Endothelial cell of umbilical vein (primary cell): ENCODE measurements at regions not wholly inside any gene's neighbourhood (a gene's known extent, or its start where the extent isn't known, plus 50 kb on each side); places are given as distances from the start of the nearest gene placed in this dataset.

Experiments
- BruUV-seq: library from RNA; stranded (reverse); fragments of 400-500 nt; replicated peaks from 2 replicates; lab custom pipeline; 2021; lab: Mats Ljungman, UMichigan
- CTCF ChIA-PET: fragments of 300-600, 350-600 bp; sonication (Branson Sonifier 250); formaldehyde crosslinking; loops from one replicate; lab custom pipeline; 2021; ENCODE audit warnings: antibody characterized with exemption, inconsistent platforms; lab: Charles Lee
- POLR2A ChIA-PET: fragments of 300-600, 350-600 bp; sonication (Branson Sonifier 250); formaldehyde crosslinking; loops from one replicate; lab custom pipeline; 2021; ENCODE audit warnings: antibody characterized with exemption, inconsistent platforms; lab: Charles Lee
- DNase-seq: peaks from one replicate; pipeline ENCODE4 v3.0.0-alpha.2; 2011; ENCODE audit warnings: low read depth, low spot score
- FAIRE-seq: peaks from 2 replicates; lab custom pipeline; 2011; peaks lifted over from hg19 to GRCh38; lab: Jason Lieb, UNC
- H2AFZ ChIP-seq: 2 replicates; pipeline ENCODE4 v1.6.0; 2012; ENCODE audit warnings: low read depth, low read length, control low read depth, inconsistent platforms
- H3K27ac ChIP-seq: 2 replicates; pipeline ENCODE4 v1.5.1; 2011; ENCODE audit warnings: low read depth, mild to moderate bottlenecking, control low read depth, low read length, moderate library complexity; ENCODE audit not compliant: insufficient read depth
- H3K27me3 ChIP-seq, 2 experiments: 2 replicates each; pipeline versions ENCODE4 v1.6.0 to v1.6.1; 2011; ENCODE audit warnings: low read length in 2 of 2, mixed read lengths in 1 of 2; ENCODE audit not compliant: control insufficient read depth in 2 of 2, insufficient read depth in 2 of 2
- H3K36me3 ChIP-seq, 2 experiments: 2 replicates in 1 of 2; 3 replicates in 1 of 2; pipeline ENCODE4 v1.5.1; 2011; ENCODE audit warnings: low read length in 2 of 2, mild to moderate bottlenecking in 1 of 2, moderate library complexity in 1 of 2; ENCODE audit not compliant: control insufficient read depth in 2 of 2, insufficient read depth in 2 of 2; ENCODE audit errors: extremely low read depth in 1 of 2
- H3K4me1 ChIP-seq: 3 replicates; pipeline ENCODE4 v1.5.1; 2011; ENCODE audit warnings: mild to moderate bottlenecking, low read length; ENCODE audit not compliant: control insufficient read depth, insufficient read depth; ENCODE audit errors: extremely low read depth
- H3K4me2 ChIP-seq: 2 replicates; pipeline ENCODE4 v1.6.1; 2011; ENCODE audit warnings: low read length, control low read depth, mixed read lengths; ENCODE audit not compliant: insufficient read depth
- H3K4me3 ChIP-seq, 3 experiments: fragments of 200-600 bp in 1 of 3; sonication (generic), shearing (Covaris generic) in 1 of 3; replicated peaks in 1 of 3; 2 replicates each; pipeline ENCODE4 v1.5.1; 2011 to 2016; ENCODE audit warnings: control low read depth in 3 of 3, low read length in 3 of 3, mild to moderate bottlenecking in 2 of 3, inconsistent platforms in 1 of 3, low read depth in 1 of 3, moderate library complexity in 1 of 3; ENCODE audit not compliant: insufficient read depth in 1 of 3
- H3K79me2 ChIP-seq: 2 replicates; pipeline ENCODE4 v1.6.0; 2012; ENCODE audit warnings: low read length, inconsistent platforms; ENCODE audit not compliant: control insufficient read depth, insufficient read depth
- H3K9ac ChIP-seq: replicated peaks from 2 replicates; pipeline ENCODE3; 2011; ENCODE audit warnings: low read length, control low read depth; ENCODE audit not compliant: insufficient read depth; ENCODE audit errors: extremely low read depth
- H3K9me1 ChIP-seq: replicated peaks from 3 replicates; pipeline ENCODE4 v1.6.0; 2011; ENCODE audit warnings: mild to moderate bottlenecking, low read length; ENCODE audit not compliant: control insufficient read depth, insufficient read depth; ENCODE audit errors: extremely low read depth
- H3K9me3 ChIP-seq: replicated peaks from 2 replicates; pipeline ENCODE4 v1.5.1; 2012; ENCODE audit warnings: low read length, inconsistent platforms; ENCODE audit not compliant: control insufficient read depth, insufficient read depth
- H4K20me1 ChIP-seq: replicated peaks from 2 replicates; pipeline ENCODE3; 2011; ENCODE audit warnings: mild to moderate bottlenecking, low read length; ENCODE audit not compliant: control insufficient read depth, insufficient read depth; ENCODE audit errors: extremely low read depth
- EZH2 ChIP-seq: IDR thresholded peaks from 2 replicates; pipeline ENCODE4 v1.6.1; 2012; ENCODE audit warnings: borderline replicate concordance, low read depth, mild to moderate bottlenecking, moderate library complexity, low read length, inconsistent platforms; ENCODE audit not compliant: severe bottlenecking
- FOS ChIP-seq: IDR thresholded peaks from 2 replicates; pipeline ENCODE4 v1.6.1; 2011; ENCODE audit warnings: mild to moderate bottlenecking, low read length, moderate library complexity, borderline replicate concordance; ENCODE audit not compliant: insufficient read depth
- GATA2 ChIP-seq: IDR thresholded peaks from 2 replicates; pipeline ENCODE4 v1.7.0; 2011; ENCODE audit warnings: low read depth, mild to moderate bottlenecking, moderate library complexity, mixed read lengths, low read length; ENCODE audit not compliant: insufficient read length, insufficient read depth
- JUN ChIP-seq: IDR thresholded peaks from 2 replicates; pipeline ENCODE4 v1.6.1; 2011; ENCODE audit warnings: borderline replicate concordance, low read depth; ENCODE audit not compliant: insufficient read length, insufficient read depth
- MAX ChIP-seq: IDR thresholded peaks from 2 replicates; pipeline ENCODE4 v1.6.1; 2011; ENCODE audit not compliant: insufficient read depth, insufficient read length
- MYC ChIP-seq: IDR thresholded peaks from one replicate; pipeline ENCODE4 v1.6.1; 2011; ENCODE audit warnings: mild to moderate bottlenecking, low read depth, low read length
- POLR2A ChIP-seq: IDR thresholded peaks from 2 replicates; pipeline ENCODE4 v1.6.1; 2012; ENCODE audit warnings: low read depth, mild to moderate bottlenecking, control low read depth, low read length
- POLR2AphosphoS5 ChIP-seq: IDR thresholded peaks from 2 replicates; pipeline ENCODE4 v1.6.1; 2012; ENCODE audit warnings: low read depth, mild to moderate bottlenecking, control low read depth, low read length, moderate library complexity; ENCODE audit not compliant: insufficient read depth
- dilution Hi-C: fragments of 300-500 bp; cut with MboI; formaldehyde crosslinking; loops from one replicate; pipeline ENCODE4 v1.15.0; 2019; ENCODE audit warnings: low sequenced_read_pairs; ENCODE audit not compliant: extremely low pct_ligation_motif_present
- intact Hi-C: fragments of 100-400 bp; cut with micrococcal nuclease; formaldehyde crosslinking; loops from one replicate; pipeline ENCODE4 v1.10.0; 2022
- TF ChIP-seq, protein P1 (sequence below), 2 donors: IDR thresholded peaks; 1 replicate in 1 of 2; 2 replicates in 1 of 2; pipeline ENCODE4 v1.5.1; 2011; ENCODE audit warnings: low read length in 2 of 2, mild to moderate bottlenecking in 2 of 2, moderate library complexity in 2 of 2, control low read depth in 1 of 2, inconsistent platforms in 1 of 2, low read depth in 1 of 2; ENCODE audit not compliant: insufficient read depth in 1 of 2; ENCODE audit errors: extremely low read depth in 1 of 2

- H2AFZ ChIP-seq = no peak overlapping the region
- dilution Hi-C loops (no loop called here), intact Hi-C loops (no loop called here)
- FAIRE-seq (no peak), DNase-seq (no peak)
- H4K20me1 ChIP-seq = no peaks in the 10 kb centered on the region
- ChIA-PET CTCF (no interaction called here), POLR2A (no interaction called here)
- no peak overlapping the region for H3K4me3 ChIP-seq
- no peak overlapping the region for H3K27ac ChIP-seq
- no peaks in the 10 kb centered on the region for H3K4me1 ChIP-seq
- H3K36me3 ChIP-seq = no peaks in the 10 kb centered on the region
- H3K4me2 ChIP-seq = no peak overlapping the region
- H3K27me3 ChIP-seq = no peaks in the 10 kb centered on the region
- H3K9me3 ChIP-seq = no peaks in the 10 kb centered on the region
- H3K9ac ChIP-seq = no peak overlapping the region
- no peak for TF ChIP-seq FOS
- TF ChIP-seq, protein P1, sequence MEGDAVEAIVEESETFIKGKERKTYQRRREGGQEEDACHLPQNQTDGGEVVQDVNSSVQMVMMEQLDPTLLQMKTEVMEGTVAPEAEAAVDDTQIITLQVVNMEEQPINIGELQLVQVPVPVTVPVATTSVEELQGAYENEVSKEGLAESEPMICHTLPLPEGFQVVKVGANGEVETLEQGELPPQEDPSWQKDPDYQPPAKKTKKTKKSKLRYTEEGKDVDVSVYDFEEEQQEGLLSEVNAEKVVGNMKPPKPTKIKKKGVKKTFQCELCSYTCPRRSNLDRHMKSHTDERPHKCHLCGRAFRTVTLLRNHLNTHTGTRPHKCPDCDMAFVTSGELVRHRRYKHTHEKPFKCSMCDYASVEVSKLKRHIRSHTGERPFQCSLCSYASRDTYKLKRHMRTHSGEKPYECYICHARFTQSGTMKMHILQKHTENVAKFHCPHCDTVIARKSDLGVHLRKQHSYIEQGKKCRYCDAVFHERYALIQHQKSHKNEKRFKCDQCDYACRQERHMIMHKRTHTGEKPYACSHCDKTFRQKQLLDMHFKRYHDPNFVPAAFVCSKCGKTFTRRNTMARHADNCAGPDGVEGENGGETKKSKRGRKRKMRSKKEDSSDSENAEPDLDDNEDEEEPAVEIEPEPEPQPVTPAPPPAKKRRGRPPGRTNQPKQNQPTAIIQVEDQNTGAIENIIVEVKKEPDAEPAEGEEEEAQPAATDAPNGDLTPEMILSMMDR (IDR thresholded peaks at IDR 0.05; ENCODE audit: extremely low read depth in 1 of 2, insufficient read depth in 1 of 2, low read depth in 1 of 2, low read length in 2 of 2) = no peak
- no peak for TF ChIP-seq EZH2
- TF ChIP-seq MYC = no peak
- no peak for TF ChIP-seq GATA2
- TF ChIP-seq POLR2A = no peak
- TF ChIP-seq JUN = no peak
- TF ChIP-seq MAX = no peak
- no peak for TF ChIP-seq POLR2AphosphoS5
- no TSS peak for BruUV-seq
- H3K9me1 ChIP-seq = no peaks in the 10 kb centered on the region
- no peaks in the 10 kb centered on the region for H3K79me2 ChIP-seq
Measured at GRCh38 chr20:48461091-48461734, 366.6 kb downstream of the PREX1 start.
